Adrenal gland (tissue), 9 donors: ENCODE measurements at regions not wholly inside any gene's neighbourhood (a gene's known extent, or its start where the extent isn't known, plus 50 kb on each side); places are given as distances from the start of the nearest gene placed in this dataset.

Experiments
- DNase-seq, 7 donors: peaks; one replicate each; pipeline ENCODE4 v3.0.0-alpha.2; 2019 to 2020
- H3K27ac ChIP-seq, 5 donors: fragments of 200-600 bp; sonication (generic) in 4 of 5; 1 replicate in 3 of 5; 2 replicates in 2 of 5; pipeline versions ENCODE4 v1.5.1 to v1.8.0; 2016 to 2020; ENCODE audit warnings: mild to moderate bottlenecking in 1 of 5
- H3K27me3 ChIP-seq: fragments of 200-600 bp; 2 replicates; pipeline ENCODE4 v1.8.0; 2021
- H3K36me3 ChIP-seq, 2 donors: fragments of 200-600 bp; replicated peaks in 1 of 2; 1 replicate in 1 of 2; 2 replicates in 1 of 2; pipeline versions ENCODE4 v1.5.1 to v1.8.0; 2018 to 2022
- H3K4me1 ChIP-seq, 2 donors: fragments of 200-600 bp; replicated peaks in 1 of 2; 1 replicate in 1 of 2; 2 replicates in 1 of 2; pipeline versions ENCODE4 v1.5.1 to v1.8.0; 2018 to 2021
- H3K4me3 ChIP-seq, 4 donors: fragments of 200-600 bp; sonication (generic) in 3 of 4; one replicate each; pipeline ENCODE4 v1.5.1; 2016 to 2018
- H3K9me3 ChIP-seq, 3 donors: fragments of 200-600 bp; sonication (generic) in 1 of 3; replicated peaks in 1 of 3; 1 replicate in 2 of 3; 2 replicates in 1 of 3; pipeline versions ENCODE4 v1.5.1 to v1.8.0; 2016 to 2021
- CTCF ChIP-seq, 6 experiments: fragments of 450-650 bp in 4 of 6; fragments of 200-600 bp in 2 of 6; sonication (generic) in 1 of 6; IDR thresholded peaks; 1 replicate in 5 of 6; 2 replicates in 1 of 6; pipeline versions ENCODE4 v1.5.1 to v1.8.0; 2016 to 2021; ENCODE audit warnings: antibody characterized with exemption in 6 of 6, mild to moderate bottlenecking in 2 of 6, moderate library complexity in 1 of 6
- POLR2A ChIP-seq, 2 donors: fragments of 450-650 bp; IDR thresholded peaks; one replicate each; pipeline ENCODE4 v1.6.1; 2017; ENCODE audit warnings: antibody characterized with exemption in 2 of 2, mild to moderate bottlenecking in 2 of 2, moderate library complexity in 1 of 2
- WGBS, 4 donors: extraction: QIAGEN DNeasy Blood & Tissue Kit in 2 of 4; methylation state at CpG; one replicate each; pipeline versions ENCODE4 v1.1.5 to v1.1.7; 2013 to 2017; 5-methylcytosine and 5-hydroxymethylcytosine counted together
- intact Hi-C, 2 donors: fragments of 100-400 bp; cut with DNase I; formaldehyde crosslinking; loops; one replicate each; pipeline versions ENCODE4 v1.14.1 to v1.15.0; 2022 to 2023
- donor health status: healthy with polysubstance abuse.
- donor health status: Bipolar disorder and iron deficiency.
- donor health status: DM: yes; HTN: yes; CAD: no.
- donor health status: DM: no; HTN: no; CAD: no.
- donor health status: DM: no; HTN: no; CAD: no.

GRCh38 chr13:78015782-78016181 is 97.2 kb upstream of the EDNRB start:
- Histone ChIP-seq H3K36me3 (no peaks in the 10 kb centered on the region), H3K27me3 (no peaks in the 10 kb centered on the region), H3K9me3 (no peaks in the 10 kb centered on the region), H3K4me1 (no peaks in the 10 kb centered on the region), H3K27ac (no peak overlapping the region), H3K4me3 (no peak overlapping the region)
- TF ChIP-seq CTCF (IDR thresholded peaks at IDR 0.05) (no peak), POLR2A (IDR thresholded peaks at IDR 0.05) (no peak)
- 79 to 92% (median 85%) methylated on average over 3 of the region's 3 CpGs for WGBS, 4 donors
- DNase-seq, result no peak
- intact Hi-C loops, result no loop called here

- no peaks in the 10 kb centered on the region for H3K9me3 ChIP-seq
- intact Hi-C loops, result no loop called here
- no peaks in the 10 kb centered on the region for H3K36me3 ChIP-seq
- H3K27ac ChIP-seq, result no peak overlapping the region
- no peaks in the 10 kb centered on the region for H3K27me3 ChIP-seq
- DNase-seq, result no peak
- H3K4me1 ChIP-seq, result no peaks in the 10 kb centered on the region
- TF ChIP-seq POLR2A (IDR thresholded peaks at IDR 0.05) (no peak), CTCF (IDR thresholded peaks at IDR 0.05) (no peak)
- WGBS, 4 donors, result 72 to 84% (median 82%) methylated on average over 2 of the region's 2 CpGs
- H3K4me3 ChIP-seq, result no peak overlapping the region
These were observed 93.4 kb upstream of the EDNRB start for GRCh38 chr13:78012046-78012445.

- DNase-seq, result no peak
- 61 to 74% (median 68%) methylated on average over 2 of the region's 2 CpGs for WGBS, 4 donors
- Histone ChIP-seq H3K27ac (no peak overlapping the region), H3K36me3 (no peaks in the 10 kb centered on the region), H3K4me1 (no peaks in the 10 kb centered on the region), H3K9me3 (no peaks in the 10 kb centered on the region), H3K27me3 (no peaks in the 10 kb centered on the region), H3K4me3 (no peak overlapping the region)
- TF ChIP-seq POLR2A (IDR thresholded peaks at IDR 0.05) (no peak), CTCF (IDR thresholded peaks at IDR 0.05) (no peak)
- intact Hi-C loops, result no loop called here
These were observed 86.2 kb upstream of the EDNRB start for GRCh38 chr13:78004821-78005220.

- no peak for DNase-seq
- intact Hi-C loops, result no loop called here
- Histone ChIP-seq H3K4me1 (no peaks in the 10 kb centered on the region), H3K27me3 (no peaks in the 10 kb centered on the region), H3K27ac (no peak overlapping the region), H3K36me3 (no peaks in the 10 kb centered on the region), H3K9me3 (no peaks in the 10 kb centered on the region), H3K4me3 (no peak overlapping the region)
- TF ChIP-seq CTCF (IDR thresholded peaks at IDR 0.05) (no peak), POLR2A (IDR thresholded peaks at IDR 0.05) (no peak)
These were observed 81.1 kb upstream of the EDNRB start for GRCh38 chr13:77999746-78000145.
